Uterus (tissue), 3 donors: ENCODE measurements at regions not wholly inside any gene's neighbourhood (a gene's known extent, or its start where the extent isn't known, plus 50 kb on each side); places are given as distances from the start of the nearest gene placed in this dataset.

ENCODE experiments used
- DNase-seq, 2 donors: peaks; one replicate each; pipeline ENCODE4 v3.0.0-alpha.2; 2019 to 2020
- H3K27ac ChIP-seq, 2 donors: fragments of 200-600 bp; sonication (generic); 1 replicate in 1 of 2; 2 replicates in 1 of 2; pipeline ENCODE4 v1.5.1; 2016 to 2018
- H3K27me3 ChIP-seq, 2 donors: fragments of 200-600 bp; sonication (generic); one replicate each; pipeline ENCODE4 v1.5.1; 2018 to 2019; ENCODE audit warnings: control low read depth in 1 of 2
- H3K36me3 ChIP-seq, 2 donors: fragments of 200-600 bp; sonication (generic); one replicate each; pipeline ENCODE4 v1.5.1; 2019; ENCODE audit warnings: control low read depth in 1 of 2
- H3K4me1 ChIP-seq, 2 donors: fragments of 200-600 bp; sonication (generic); one replicate each; pipeline ENCODE4 v1.5.1; 2018 to 2019; ENCODE audit warnings: control low read depth in 1 of 2
- H3K4me3 ChIP-seq, 2 donors: fragments of 200-600 bp; sonication (generic); 1 replicate in 1 of 2; 2 replicates in 1 of 2; pipeline ENCODE4 v1.5.1; 2018 to 2019; ENCODE audit warnings: mild to moderate bottlenecking in 1 of 2
- H3K9me3 ChIP-seq, 2 donors: fragments of 200-600 bp; sonication (generic); one replicate each; pipeline ENCODE4 v1.5.1; 2019; ENCODE audit warnings: control low read depth in 1 of 2
- POLR2A ChIP-seq, 2 donors: fragments of 450-650 bp; IDR thresholded peaks; one replicate each; pipeline ENCODE4 v1.6.1; 2016; ENCODE audit warnings: antibody characterized with exemption in 2 of 2, mild to moderate bottlenecking in 1 of 2, moderate library complexity in 1 of 2
- intact Hi-C: fragments of 100-400 bp; cut with DNase I; formaldehyde crosslinking; loops from one replicate; pipeline ENCODE4 v1.15.1; 2023; ENCODE audit warnings: low total_unique reads
- TF ChIP-seq, protein P1 (sequence below), 4 experiments: fragments of 200-600 bp in 2 of 4; fragments of 450-650 bp in 2 of 4; sonication (generic) in 2 of 4; IDR thresholded peaks; one replicate each; pipeline ENCODE4 v1.5.1; 2016 to 2019; ENCODE audit warnings: antibody characterized with exemption in 4 of 4, mild to moderate bottlenecking in 2 of 4, moderate library complexity in 1 of 4
- donor health status: DM: yes; HTN: yes; CAD: no.

- intact Hi-C loops, result no loop called here
- TF ChIP-seq, protein P1, sequence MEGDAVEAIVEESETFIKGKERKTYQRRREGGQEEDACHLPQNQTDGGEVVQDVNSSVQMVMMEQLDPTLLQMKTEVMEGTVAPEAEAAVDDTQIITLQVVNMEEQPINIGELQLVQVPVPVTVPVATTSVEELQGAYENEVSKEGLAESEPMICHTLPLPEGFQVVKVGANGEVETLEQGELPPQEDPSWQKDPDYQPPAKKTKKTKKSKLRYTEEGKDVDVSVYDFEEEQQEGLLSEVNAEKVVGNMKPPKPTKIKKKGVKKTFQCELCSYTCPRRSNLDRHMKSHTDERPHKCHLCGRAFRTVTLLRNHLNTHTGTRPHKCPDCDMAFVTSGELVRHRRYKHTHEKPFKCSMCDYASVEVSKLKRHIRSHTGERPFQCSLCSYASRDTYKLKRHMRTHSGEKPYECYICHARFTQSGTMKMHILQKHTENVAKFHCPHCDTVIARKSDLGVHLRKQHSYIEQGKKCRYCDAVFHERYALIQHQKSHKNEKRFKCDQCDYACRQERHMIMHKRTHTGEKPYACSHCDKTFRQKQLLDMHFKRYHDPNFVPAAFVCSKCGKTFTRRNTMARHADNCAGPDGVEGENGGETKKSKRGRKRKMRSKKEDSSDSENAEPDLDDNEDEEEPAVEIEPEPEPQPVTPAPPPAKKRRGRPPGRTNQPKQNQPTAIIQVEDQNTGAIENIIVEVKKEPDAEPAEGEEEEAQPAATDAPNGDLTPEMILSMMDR (IDR thresholded peaks at IDR 0.05), result no peak
- TF ChIP-seq POLR2A (IDR thresholded peaks at IDR 0.05), result no peak
- Histone ChIP-seq H3K27ac (no peak overlapping the region), H3K4me1 (no peaks in the 10 kb centered on the region), H3K9me3 (peaks cover 0 to 7% of the 10 kb centered on the region in 2 donors), H3K36me3 (no peaks in the 10 kb centered on the region), H3K4me3 (no peak overlapping the region), H3K27me3 (no peaks in the 10 kb centered on the region)
- DNase-seq, result no peak
Observed at GRCh38 chr20:6311841-6312655, 189.2 kb upstream of the FERMT1 start.

DNA sequence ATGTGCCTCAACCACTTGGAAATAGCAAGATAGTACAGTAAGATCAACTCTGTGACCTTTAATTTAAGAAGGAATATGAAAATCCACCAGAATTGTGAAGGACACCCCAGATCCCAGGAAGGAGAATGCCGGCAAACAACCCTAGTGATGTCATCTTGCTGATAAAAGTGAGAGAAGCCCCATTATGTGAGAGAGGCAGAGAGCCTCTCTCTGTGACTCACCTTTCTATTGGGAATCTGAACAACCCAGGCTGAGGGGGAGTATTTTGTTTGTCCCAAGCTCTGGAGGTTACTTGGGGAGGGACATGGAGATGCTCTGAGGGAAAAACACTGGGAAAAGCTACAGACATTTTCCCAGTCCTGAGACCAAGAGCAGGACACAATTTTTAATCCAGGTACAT lies 188.3 kb upstream of the FERMT1 start:
- peaks cover 0 to 7% of the 10 kb centered on the region in 2 donors for H3K9me3 ChIP-seq
- intact Hi-C loops, result no loop called here
- H3K27ac ChIP-seq, result no peak overlapping the region
- no peak for DNase-seq
- H3K4me3 ChIP-seq, result no peak overlapping the region
- no peaks in the 10 kb centered on the region for H3K4me1 ChIP-seq
- H3K36me3 ChIP-seq, result no peaks in the 10 kb centered on the region
- no peaks in the 10 kb centered on the region for H3K27me3 ChIP-seq
- no peak for TF ChIP-seq POLR2A (IDR thresholded peaks at IDR 0.05)
- TF ChIP-seq, protein P1 (IDR thresholded peaks at IDR 0.05), result no peak

GRCh38 chr20:6305536-6305935 lies 182.7 kb upstream of the FERMT1 start:
- DNase-seq, result no peak
- Histone ChIP-seq H3K27me3 (no peaks in the 10 kb centered on the region), H3K4me1 (no peaks in the 10 kb centered on the region), H3K36me3 (no peaks in the 10 kb centered on the region), H3K4me3 (no peak overlapping the region), H3K9me3 (no peaks in the 10 kb centered on the region), H3K27ac (no peak overlapping the region)
- TF ChIP-seq, protein P1 (IDR thresholded peaks at IDR 0.05), result no peak
- TF ChIP-seq POLR2A (IDR thresholded peaks at IDR 0.05), result no peak
- intact Hi-C loops, result no loop called here

GRCh38 chr20:6302041-6302440 lies 179.2 kb upstream of the FERMT1 start:
- H3K9me3 ChIP-seq, result no peaks in the 10 kb centered on the region
- H3K36me3 ChIP-seq, result no peaks in the 10 kb centered on the region
- intact Hi-C loops, result no loop called here
- DNase-seq, result no peak
- H3K4me1 ChIP-seq, result no peaks in the 10 kb centered on the region
- H3K4me3 ChIP-seq, result no peak overlapping the region
- no peak for TF ChIP-seq POLR2A (IDR thresholded peaks at IDR 0.05)
- TF ChIP-seq, protein P1 (IDR thresholded peaks at IDR 0.05), result no peak
- H3K27ac ChIP-seq, result no peak overlapping the region
- no peaks in the 10 kb centered on the region for H3K27me3 ChIP-seq

- no peak for TF ChIP-seq POLR2A (IDR thresholded peaks at IDR 0.05)
- TF ChIP-seq, protein P1 (IDR thresholded peaks at IDR 0.05), result no peak
- Histone ChIP-seq H3K9me3 (no peaks in the 10 kb centered on the region), H3K27me3 (no peaks in the 10 kb centered on the region), H3K27ac (no peak overlapping the region), H3K36me3 (no peaks in the 10 kb centered on the region), H3K4me1 (no peaks in the 10 kb centered on the region), H3K4me3 (no peak overlapping the region)
- intact Hi-C loops, result no loop called here
- DNase-seq, result no peak
Observed at GRCh38 chr20:6299456-6299855, 176.6 kb upstream of the FERMT1 start.
